SU-DHL-6 (cell line): ENCODE measurements at regions not wholly inside any gene's neighbourhood (a gene's known extent, or its start where the extent isn't known, plus 50 kb on each side); places are given as distances from the start of the nearest gene placed in this dataset.

ENCODE experiments used
- CTCF ChIP-seq: fragments of 200-600 bp; sonication (generic); IDR thresholded peaks from one replicate; pipeline ENCODE4 v1.5.1; 2017; ENCODE audit warnings: antibody characterized with exemption, mild to moderate bottlenecking, low read length, moderate library complexity; ENCODE audit not compliant: insufficient read depth, poor library complexity, severe bottlenecking
- EZH2phosphoT487 ChIP-seq: fragments of 200-600 bp; sonication (generic), shearing (Covaris generic); conservative IDR thresholded peaks from 2 replicates; pipeline ENCODE4 v1.6.1; 2018; ENCODE audit warnings: mild to moderate bottlenecking, antibody characterized with exemption, low read length, moderate library complexity, mixed read lengths

- TF ChIP-seq EZH2phosphoT487: no peak
- TF ChIP-seq CTCF: no peak
Measured at GRCh38 chrX:82534086-82534597, 973.9 kb upstream of the POU3F4 start.
